ENCODE measurements at regions not wholly inside any gene's neighbourhood (a gene's known extent, or its start where the extent isn't known, plus 50 kb on each side); places are given as distances from the start of the nearest gene placed in this dataset.

DNA sequence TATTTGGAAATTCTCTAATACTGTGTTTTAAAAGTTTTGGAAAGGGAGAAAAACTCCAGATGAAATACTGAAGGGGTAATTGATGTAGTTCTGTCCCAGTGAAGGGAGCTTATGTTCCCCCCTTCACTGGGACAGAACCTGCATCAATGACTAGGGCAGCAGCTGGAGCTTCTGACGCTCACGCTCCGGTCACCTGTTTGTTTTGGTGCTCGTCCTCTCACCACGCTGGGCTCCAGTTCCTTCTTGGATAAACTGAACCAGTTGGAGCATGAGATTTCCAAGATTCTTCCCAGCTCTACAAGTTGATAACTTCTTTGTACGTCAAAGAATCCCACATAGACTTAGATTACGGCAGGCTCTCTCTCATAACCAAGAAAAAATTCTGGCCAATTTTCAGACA is 51.4 kb upstream of the HNRNPU start:
- DNase-seq (ENCODE audit: low spot score) (no peak), ATAC-seq (no peak)
- H3K27me3 Mint-ChIP-seq = peaks cover 8% of the 10 kb centered on the region in 2 donors
- H3K36me3 Mint-ChIP-seq = no peaks in the 10 kb centered on the region
- no peak overlapping the region for H3K4me3 Mint-ChIP-seq
- H3K9me3 Mint-ChIP-seq = no peaks in the 10 kb centered on the region
- H3K4me1 Mint-ChIP-seq (ENCODE audit: low read depth in 2 of 2) = peaks cover 11 to 17% of the 10 kb centered on the region in 2 donors
- no peak overlapping the region for H3K27ac Mint-ChIP-seq

DNA sequence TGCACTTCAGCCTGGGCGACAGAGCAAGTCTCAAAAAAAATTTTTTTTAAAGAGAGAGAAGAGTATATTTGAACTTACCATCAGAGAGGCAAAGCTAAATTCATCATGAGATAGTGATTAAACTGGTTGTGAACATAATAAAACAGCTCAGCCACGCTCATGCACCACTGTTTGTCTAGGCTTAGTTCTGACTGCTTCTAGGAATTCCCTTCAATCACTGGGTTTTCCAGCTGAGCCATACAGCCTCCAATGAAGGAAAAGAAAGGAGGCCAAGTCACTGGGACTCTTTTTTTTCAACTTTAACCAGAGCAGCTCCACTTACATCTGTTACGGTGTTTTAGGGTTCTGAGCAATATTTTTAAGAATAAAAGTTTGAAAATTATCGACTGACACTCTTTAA is 50.4 kb upstream of the HNRNPU start:
- no peak overlapping the region for H3K27ac Mint-ChIP-seq
- no peaks in the 10 kb centered on the region for H3K9me3 Mint-ChIP-seq
- no peak for DNase-seq (ENCODE audit: low spot score)
- ATAC-seq = no peak
- no peaks in the 10 kb centered on the region for H3K36me3 Mint-ChIP-seq
- H3K27me3 Mint-ChIP-seq = peaks cover 3 to 4% of the 10 kb centered on the region in 2 donors
- H3K4me1 Mint-ChIP-seq (ENCODE audit: low read depth in 2 of 2) = peaks cover 11 to 14% of the 10 kb centered on the region in 2 donors
- H3K4me3 Mint-ChIP-seq = no peak overlapping the region

Data from natural killer cell treated with Interleukin-12 subunit alpha and Interleukin-12 subunit beta and Interleukin-15 and Interleukin-18, amount 100 ng/mL, for 72 hours (primary cell).